SJCRH30 (cell line): ENCODE measurements at regions not wholly inside any gene's neighbourhood (a gene's known extent, or its start where the extent isn't known, plus 50 kb on each side); places are given as distances from the start of the nearest gene placed in this dataset.

Experiments used
- DNase-seq, 2 experiments: peaks; one replicate each; pipeline ENCODE4 v3.0.0-alpha.2; 2015 to 2020
- H3K27ac ChIP-seq: fragments of 250-450 bp; sonication (Bioruptor Pico); 2 replicates; pipeline ENCODE4 v1.5.1; 2020; ENCODE audit warnings: mild to moderate bottlenecking, moderate library complexity
- H3K27me3 ChIP-seq: fragments of 250-450 bp; sonication (Bioruptor Pico); 2 replicates; pipeline ENCODE4 v1.5.1; 2020; ENCODE audit warnings: mild to moderate bottlenecking, moderate library complexity
- H3K36me3 ChIP-seq: fragments of 250-450 bp; sonication (Bioruptor Pico); 2 replicates; pipeline ENCODE4 v1.5.1; 2020; ENCODE audit warnings: mild to moderate bottlenecking, moderate library complexity
- H3K4me1 ChIP-seq: fragments of 250-450 bp; sonication (Bioruptor Pico); 2 replicates; pipeline ENCODE4 v1.5.1; 2020; ENCODE audit warnings: mild to moderate bottlenecking, moderate library complexity
- H3K4me3 ChIP-seq: fragments of 250-450 bp; sonication (Bioruptor Pico); 2 replicates; pipeline ENCODE4 v1.5.1; 2020; ENCODE audit warnings: mild to moderate bottlenecking, moderate library complexity
- H3K9me3 ChIP-seq: fragments of 250-450 bp; sonication (Bioruptor Pico); replicated peaks from 2 replicates; pipeline ENCODE4 v1.5.1; 2020; ENCODE audit warnings: mild to moderate bottlenecking, moderate library complexity

- Histone ChIP-seq H3K36me3 (no peaks in the 10 kb centered on the region), H3K4me3 (no peak overlapping the region), H3K27me3 (0 out of 2 replicates have a peak, but pooled peaks cover 5% of the 10 kb centered on the region), H3K4me1 (no peaks in the 10 kb centered on the region), H3K27ac (no peak overlapping the region), H3K9me3 (no peaks in the 10 kb centered on the region)
- no peak for DNase-seq
Measured at GRCh38 chr2:51638811-51639210, 606.9 kb upstream of the NRXN1 start.

GRCh38 chr2:51633073-51633472, 601.1 kb upstream of the NRXN1 start:
- Histone ChIP-seq H3K36me3 (no peaks in the 10 kb centered on the region), H3K4me3 (no peak overlapping the region), H3K27me3 (no peaks in the 10 kb centered on the region), H3K27ac (no peak overlapping the region), H3K9me3 (no peaks in the 10 kb centered on the region), H3K4me1 (no peaks in the 10 kb centered on the region)
- DNase-seq = no peak

DNA sequence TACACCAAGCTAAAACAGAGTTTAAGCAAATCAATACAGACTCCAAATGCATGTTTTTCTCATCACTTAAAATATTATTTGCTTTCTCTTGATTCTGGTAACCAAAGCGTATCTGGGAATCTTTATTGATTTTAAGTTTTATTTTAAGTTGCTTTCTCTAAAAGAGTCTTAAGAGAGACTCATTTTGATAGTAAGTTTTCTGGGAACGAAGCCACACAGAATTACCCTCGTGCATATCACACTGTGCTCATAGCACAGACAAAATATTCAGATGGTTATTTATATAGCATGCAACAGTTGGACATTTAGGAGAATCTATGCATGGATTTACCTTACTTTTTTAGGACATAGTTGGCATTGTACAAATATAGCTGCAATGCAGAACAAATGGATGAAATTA, 597.5 kb upstream of the NRXN1 start:
- H3K27ac ChIP-seq = no peak overlapping the region
- DNase-seq = no peak
- H3K27me3 ChIP-seq = no peaks in the 10 kb centered on the region

DNA sequence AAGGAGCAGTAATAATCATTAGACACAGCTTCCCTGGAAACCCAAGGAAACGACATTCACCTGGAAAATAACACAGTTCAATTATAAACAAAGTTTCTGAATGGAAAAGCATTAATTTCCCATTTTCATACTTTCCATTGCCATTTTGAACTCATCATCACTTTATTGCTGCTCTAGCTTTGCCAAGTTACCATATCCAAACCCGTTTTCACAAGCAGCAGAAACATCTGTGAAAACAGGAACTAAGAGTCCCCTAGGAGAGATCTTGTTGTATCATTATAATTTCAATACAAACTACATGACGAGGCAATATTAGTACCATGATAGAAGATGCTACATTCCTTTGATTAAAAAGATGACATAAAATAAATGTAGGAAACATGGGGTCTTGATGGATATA, 597.0 kb upstream of the NRXN1 start:
- Histone ChIP-seq H3K4me1 (no peaks in the 10 kb centered on the region), H3K4me3 (no peak overlapping the region), H3K9me3 (no peaks in the 10 kb centered on the region), H3K27me3 (no peaks in the 10 kb centered on the region), H3K27ac (no peak overlapping the region), H3K36me3 (no peaks in the 10 kb centered on the region)
- no peak for DNase-seq

More for the DNA sequence above, 597.5 kb upstream of the NRXN1 start:
- Histone ChIP-seq H3K4me3 (no peak overlapping the region), H3K9me3 (no peaks in the 10 kb centered on the region), H3K4me1 (no peaks in the 10 kb centered on the region), H3K36me3 (no peaks in the 10 kb centered on the region)

GRCh38 chr2:51624995-51625394, 593.1 kb upstream of the NRXN1 start:
- no peak overlapping the region for H3K27ac ChIP-seq
- H3K4me3 ChIP-seq = no peak overlapping the region
- no peak for DNase-seq
- H3K27me3 ChIP-seq = no peaks in the 10 kb centered on the region
- no peaks in the 10 kb centered on the region for H3K36me3 ChIP-seq
- no peaks in the 10 kb centered on the region for H3K4me1 ChIP-seq
- no peaks in the 10 kb centered on the region for H3K9me3 ChIP-seq

GRCh38 chr2:51620796-51621195, 588.9 kb upstream of the NRXN1 start:
- DNase-seq = no peak
- Histone ChIP-seq H3K9me3 (no peaks in the 10 kb centered on the region), H3K4me3 (no peak overlapping the region), H3K4me1 (no peaks in the 10 kb centered on the region), H3K27ac (no peak overlapping the region), H3K27me3 (no peaks in the 10 kb centered on the region), H3K36me3 (no peaks in the 10 kb centered on the region)

DNA sequence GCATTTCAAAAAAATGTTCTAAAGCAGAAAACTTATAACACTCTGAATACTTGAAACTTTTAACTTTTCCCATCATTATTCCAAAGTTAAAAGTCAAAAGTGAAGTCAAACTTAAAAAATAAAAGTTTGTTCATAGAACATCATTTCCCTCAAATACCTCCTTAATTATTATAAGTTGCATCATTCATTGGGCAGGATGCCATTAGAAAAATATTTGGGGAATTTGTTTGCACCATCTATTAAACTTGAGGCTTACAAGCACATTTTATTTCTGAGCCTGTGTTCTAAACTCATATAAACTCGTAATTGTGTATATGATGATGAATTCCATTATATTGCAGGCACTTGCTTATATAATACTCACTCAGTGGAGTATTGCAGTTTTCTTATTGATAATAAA, 588.0 kb upstream of the NRXN1 start:
- H3K4me3 ChIP-seq = no peak overlapping the region
- no peak for DNase-seq
- no peaks in the 10 kb centered on the region for H3K36me3 ChIP-seq
- H3K27me3 ChIP-seq = no peaks in the 10 kb centered on the region
- H3K27ac ChIP-seq = no peak overlapping the region
- peaks cover 2% of the 10 kb centered on the region; the same call in 1 of the 2 replicates for H3K9me3 ChIP-seq
- no peaks in the 10 kb centered on the region for H3K4me1 ChIP-seq

- DNase-seq = no peak
- H3K27ac ChIP-seq = no peak overlapping the region
- no peaks in the 10 kb centered on the region for H3K36me3 ChIP-seq
- H3K4me3 ChIP-seq = no peak overlapping the region
- no peaks in the 10 kb centered on the region for H3K27me3 ChIP-seq
- no peaks in the 10 kb centered on the region for H3K4me1 ChIP-seq
- H3K9me3 ChIP-seq = peaks cover 2% of the 10 kb centered on the region; the same call in 1 of the 2 replicates
Measured at GRCh38 chr2:51612387-51612786, 580.5 kb upstream of the NRXN1 start.

DNA sequence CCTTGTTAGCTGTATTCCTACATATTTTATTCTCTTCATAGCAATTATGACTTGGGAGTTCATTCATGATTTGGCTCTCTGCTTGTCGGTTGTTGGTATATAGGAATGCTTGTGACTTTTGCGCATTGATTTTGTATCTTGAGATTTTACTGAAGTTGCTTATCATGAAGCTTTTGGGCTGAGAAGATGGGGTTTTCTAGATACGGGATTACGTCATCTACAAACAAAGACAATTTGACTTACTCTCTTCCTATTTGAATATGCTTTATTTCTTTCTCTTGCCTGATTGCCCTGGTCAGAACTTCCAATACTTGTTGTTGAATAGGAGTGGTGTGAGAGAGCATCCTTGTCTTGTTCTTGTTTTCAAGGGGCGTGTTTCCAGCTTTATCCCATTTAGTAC, 569.8 kb upstream of the NRXN1 start:
- Histone ChIP-seq H3K4me1 (no peaks in the 10 kb centered on the region), H3K27ac (no peak overlapping the region), H3K9me3 (no peaks in the 10 kb centered on the region), H3K36me3 (no peaks in the 10 kb centered on the region), H3K4me3 (no peak overlapping the region), H3K27me3 (0 out of 2 replicates have a peak, but pooled peaks cover 2% of the 10 kb centered on the region)
- no peak for DNase-seq

- Histone ChIP-seq H3K4me1 (no peaks in the 10 kb centered on the region), H3K4me3 (no peak overlapping the region), H3K27ac (no peak overlapping the region), H3K36me3 (no peaks in the 10 kb centered on the region), H3K9me3 (no peaks in the 10 kb centered on the region), H3K27me3 (no peaks in the 10 kb centered on the region)
- DNase-seq = no peak
Measured at GRCh38 chr2:51597086-51597485, 565.2 kb upstream of the NRXN1 start.

- no peaks in the 10 kb centered on the region for H3K36me3 ChIP-seq
- no peaks in the 10 kb centered on the region for H3K9me3 ChIP-seq
- H3K27me3 ChIP-seq = no peaks in the 10 kb centered on the region
- H3K4me1 ChIP-seq = no peaks in the 10 kb centered on the region
- no peak for DNase-seq
- H3K4me3 ChIP-seq = no peak overlapping the region
- no peak overlapping the region for H3K27ac ChIP-seq
Measured at GRCh38 chr2:51595836-51596235, 563.9 kb upstream of the NRXN1 start.

- no peak overlapping the region for H3K27ac ChIP-seq
- H3K36me3 ChIP-seq = no peaks in the 10 kb centered on the region
- no peaks in the 10 kb centered on the region for H3K4me1 ChIP-seq
- H3K27me3 ChIP-seq = peaks cover 7% of the 10 kb centered on the region; the same call in 1 of the 2 replicates
- no peak for DNase-seq
- H3K9me3 ChIP-seq = no peaks in the 10 kb centered on the region
- H3K4me3 ChIP-seq = no peak overlapping the region
Measured at GRCh38 chr2:51581636-51582267, 549.8 kb upstream of the NRXN1 start.

DNA sequence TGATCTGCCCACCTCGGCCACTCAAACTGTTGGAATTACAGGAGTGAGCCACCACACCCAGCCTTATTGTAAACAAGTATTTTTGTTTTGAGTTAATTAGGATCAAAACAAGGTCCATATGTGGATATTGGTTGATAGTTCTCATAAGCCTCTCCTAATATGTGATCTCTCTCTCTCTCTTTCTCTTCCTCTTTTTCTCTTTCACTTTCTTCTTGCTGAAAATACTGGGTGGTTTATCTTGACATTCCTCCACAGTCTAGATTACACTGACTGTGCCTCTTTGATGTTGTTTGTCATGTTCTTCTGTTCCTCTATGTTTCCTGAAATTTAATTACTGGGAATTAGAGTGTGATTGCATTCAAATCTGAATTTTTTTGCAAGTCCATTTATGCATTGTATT, 547.5 kb upstream of the NRXN1 start:
- no peak for DNase-seq
- Histone ChIP-seq H3K4me3 (no peak overlapping the region), H3K36me3 (no peaks in the 10 kb centered on the region), H3K4me1 (no peaks in the 10 kb centered on the region), H3K27me3 (peaks cover 7% of the 10 kb centered on the region; the same call in 1 of the 2 replicates), H3K27ac (no peak overlapping the region), H3K9me3 (no peaks in the 10 kb centered on the region)

GRCh38 chr2:51575181-51575580, 543.2 kb upstream of the NRXN1 start:
- no peaks in the 10 kb centered on the region for H3K4me1 ChIP-seq
- no peaks in the 10 kb centered on the region; the same call in 1 of the 2 replicates for H3K27me3 ChIP-seq
- no peak overlapping the region for H3K4me3 ChIP-seq
- no peaks in the 10 kb centered on the region for H3K36me3 ChIP-seq
- no peaks in the 10 kb centered on the region for H3K9me3 ChIP-seq
- no peak overlapping the region for H3K27ac ChIP-seq
- DNase-seq = no peak

- Histone ChIP-seq H3K9me3 (no peaks in the 10 kb centered on the region), H3K4me3 (no peak overlapping the region), H3K4me1 (no peaks in the 10 kb centered on the region), H3K27ac (no peak overlapping the region), H3K27me3 (no peaks in the 10 kb centered on the region; the same call in 1 of the 2 replicates), H3K36me3 (no peaks in the 10 kb centered on the region)
- peak in 1 of 2 experiments; percentile 10 for DNase-seq
Measured at GRCh38 chr2:51559026-51559425, 527.1 kb upstream of the NRXN1 start.

DNA sequence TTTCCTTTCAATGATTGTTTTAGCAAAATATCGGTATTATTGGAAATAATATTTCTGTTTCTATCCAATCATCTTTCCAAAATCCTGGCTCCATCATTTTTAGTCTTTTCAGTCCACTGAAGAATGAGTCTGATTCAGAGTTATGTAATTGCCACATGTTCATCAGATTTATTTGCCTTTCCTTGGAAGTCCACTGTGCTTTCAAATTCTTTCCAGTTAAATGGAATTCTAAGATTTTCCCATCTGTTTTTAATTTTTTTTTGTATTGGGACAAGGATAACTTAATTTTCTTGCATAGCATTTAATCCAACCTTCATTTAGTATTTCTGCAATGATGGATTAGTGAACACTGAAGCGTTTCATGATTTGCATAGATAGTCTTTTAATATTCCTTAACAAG, 521.5 kb upstream of the NRXN1 start:
- no peak for DNase-seq
- H3K36me3 ChIP-seq = no peaks in the 10 kb centered on the region
- no peaks in the 10 kb centered on the region for H3K9me3 ChIP-seq
- no peaks in the 10 kb centered on the region for H3K4me1 ChIP-seq
- H3K27ac ChIP-seq = no peak overlapping the region
- no peaks in the 10 kb centered on the region for H3K27me3 ChIP-seq
- no peak overlapping the region for H3K4me3 ChIP-seq
